ENCODE measurements at regions not wholly inside any gene's neighbourhood (a gene's known extent, or its start where the extent isn't known, plus 50 kb on each side); places are given as distances from the start of the nearest gene placed in this dataset.
"Not testable (repeated sequence)": the region's sequence is repeated elsewhere in the genome, so short reads cannot be mapped to it uniquely, and the experiment has no call there.

DNA sequence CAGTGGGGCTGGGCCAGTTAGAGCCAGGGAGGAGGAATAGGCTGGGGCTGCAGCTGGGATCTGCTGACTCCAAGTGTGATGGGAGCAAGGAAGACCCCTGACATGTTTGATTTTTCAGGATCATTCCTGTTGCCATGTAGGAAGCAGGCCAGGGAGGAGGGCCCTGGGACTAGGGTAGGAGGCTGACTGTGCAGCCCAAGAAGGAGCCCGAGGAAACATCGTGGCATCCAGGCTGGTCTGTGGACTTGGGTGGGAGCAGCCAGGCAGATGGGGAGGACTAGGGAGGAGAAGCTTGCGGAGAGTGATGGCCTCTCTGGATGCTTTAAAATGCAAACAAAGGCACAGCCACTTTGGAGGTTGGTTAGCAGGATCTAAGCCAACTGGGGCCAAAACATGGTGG lies 311.4 kb upstream of the WSB1 start:
- H3K27me3 Mint-ChIP-seq (ENCODE audit: unreplicated experiment); H3K4me3 Mint-ChIP-seq (ENCODE audit: unreplicated experiment); H3K27ac Mint-ChIP-seq (ENCODE audit: unreplicated experiment); H3K36me3 Mint-ChIP-seq (ENCODE audit: low read depth, unreplicated experiment); DNase-seq (ENCODE audit: low spot score); H3K4me1 Mint-ChIP-seq (ENCODE audit: unreplicated experiment): not testable (repeated sequence)
- peaks cover 37% of the 10 kb centered on the region for H3K9me3 Mint-ChIP-seq (ENCODE audit: unreplicated experiment)

DNA sequence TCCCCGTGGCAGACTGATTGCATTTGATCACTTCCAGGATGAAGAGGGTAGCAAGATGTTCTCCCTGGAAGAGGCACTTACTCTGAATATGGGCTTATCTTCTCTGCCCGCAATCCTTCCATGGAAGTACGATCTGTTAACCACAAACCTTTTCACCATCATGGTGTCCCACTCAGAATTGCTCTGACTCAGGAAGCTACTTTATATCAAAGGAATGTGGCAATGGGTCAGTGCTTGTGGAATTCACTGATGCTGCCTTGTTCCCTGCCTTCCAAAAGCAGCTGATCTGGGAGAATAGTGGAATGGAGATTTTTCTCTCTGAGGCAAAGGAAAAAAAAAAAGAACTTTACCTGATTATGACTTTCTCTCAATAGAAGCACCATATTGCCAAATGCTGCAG lies 306.1 kb upstream of the WSB1 start:
- not testable (repeated sequence) for DNase-seq (ENCODE audit: low spot score); H3K27me3 Mint-ChIP-seq (ENCODE audit: unreplicated experiment); H3K27ac Mint-ChIP-seq (ENCODE audit: unreplicated experiment); H3K4me3 Mint-ChIP-seq (ENCODE audit: unreplicated experiment); H3K36me3 Mint-ChIP-seq (ENCODE audit: low read depth, unreplicated experiment); H3K4me1 Mint-ChIP-seq (ENCODE audit: unreplicated experiment)
- peaks cover 45% of the 10 kb centered on the region for H3K9me3 Mint-ChIP-seq (ENCODE audit: unreplicated experiment)

DNA sequence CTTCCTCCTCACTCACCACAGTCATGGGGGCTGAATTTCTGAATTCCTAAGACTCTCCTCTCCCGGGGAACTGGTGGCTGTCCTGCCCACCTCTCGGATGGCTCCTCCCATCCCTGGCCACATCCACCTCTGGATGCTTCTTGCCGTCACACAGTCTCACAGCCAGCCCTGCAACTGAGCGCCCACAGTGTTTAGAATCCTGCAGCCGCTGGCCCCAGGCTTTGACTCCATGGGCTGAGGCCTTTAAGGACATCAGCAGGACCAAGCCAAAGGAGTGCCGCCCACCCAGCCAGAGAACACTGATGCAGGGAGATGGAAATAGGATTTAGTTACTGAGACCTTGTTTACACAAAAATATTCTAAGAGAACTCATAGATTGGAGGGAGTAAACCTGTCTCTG lies 299.3 kb upstream of the WSB1 start:
- DNase-seq (ENCODE audit: low spot score); H3K27ac Mint-ChIP-seq (ENCODE audit: unreplicated experiment); H3K36me3 Mint-ChIP-seq (ENCODE audit: low read depth, unreplicated experiment); H3K4me3 Mint-ChIP-seq (ENCODE audit: unreplicated experiment); H3K4me1 Mint-ChIP-seq (ENCODE audit: unreplicated experiment); H3K27me3 Mint-ChIP-seq (ENCODE audit: unreplicated experiment): not testable (repeated sequence)
- H3K9me3 Mint-ChIP-seq (ENCODE audit: unreplicated experiment) = peaks cover 31% of the 10 kb centered on the region

DNA sequence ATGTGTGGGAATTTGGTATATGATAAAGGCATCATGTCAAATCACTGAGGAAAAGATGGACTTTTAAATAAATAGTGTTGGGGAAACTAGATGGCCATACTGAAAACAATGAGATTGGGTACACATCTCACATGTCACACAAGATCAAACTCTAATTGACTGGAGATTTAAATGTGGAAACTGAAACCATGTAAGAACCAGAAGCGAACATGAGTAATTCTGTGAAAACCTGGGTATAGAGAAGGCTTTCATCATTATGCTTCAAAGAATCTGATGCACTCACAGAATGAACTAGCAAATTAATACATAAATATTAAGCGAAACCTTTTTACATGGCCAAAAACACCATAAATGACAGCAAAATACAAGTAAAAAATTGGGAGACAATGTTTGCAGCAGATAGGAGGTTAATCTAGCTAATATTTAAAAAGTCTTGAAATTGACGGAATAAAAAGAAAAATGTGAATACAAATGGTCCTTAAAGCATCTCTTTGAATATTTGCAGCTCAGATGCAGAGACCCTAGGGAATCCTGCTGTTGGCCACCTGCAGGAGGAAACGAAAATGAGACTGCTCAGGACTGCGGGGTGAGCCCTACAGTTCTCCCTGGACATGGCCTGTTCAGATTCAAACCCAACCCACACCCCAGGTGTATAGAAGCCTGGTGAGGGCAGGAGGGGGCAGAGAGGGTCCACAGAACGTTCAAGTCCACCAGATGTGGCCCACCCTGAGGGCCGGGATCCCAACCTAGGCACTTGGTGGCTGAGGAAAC lies 297.6 kb upstream of the WSB1 start:
- H3K4me3 Mint-ChIP-seq (ENCODE audit: unreplicated experiment); DNase-seq (ENCODE audit: low spot score); H3K36me3 Mint-ChIP-seq (ENCODE audit: low read depth, unreplicated experiment); H3K27ac Mint-ChIP-seq (ENCODE audit: unreplicated experiment); H3K27me3 Mint-ChIP-seq (ENCODE audit: unreplicated experiment); H3K4me1 Mint-ChIP-seq (ENCODE audit: unreplicated experiment): not testable (repeated sequence)
- H3K9me3 Mint-ChIP-seq (ENCODE audit: unreplicated experiment) = peaks cover 34% of the 10 kb centered on the region

DNA sequence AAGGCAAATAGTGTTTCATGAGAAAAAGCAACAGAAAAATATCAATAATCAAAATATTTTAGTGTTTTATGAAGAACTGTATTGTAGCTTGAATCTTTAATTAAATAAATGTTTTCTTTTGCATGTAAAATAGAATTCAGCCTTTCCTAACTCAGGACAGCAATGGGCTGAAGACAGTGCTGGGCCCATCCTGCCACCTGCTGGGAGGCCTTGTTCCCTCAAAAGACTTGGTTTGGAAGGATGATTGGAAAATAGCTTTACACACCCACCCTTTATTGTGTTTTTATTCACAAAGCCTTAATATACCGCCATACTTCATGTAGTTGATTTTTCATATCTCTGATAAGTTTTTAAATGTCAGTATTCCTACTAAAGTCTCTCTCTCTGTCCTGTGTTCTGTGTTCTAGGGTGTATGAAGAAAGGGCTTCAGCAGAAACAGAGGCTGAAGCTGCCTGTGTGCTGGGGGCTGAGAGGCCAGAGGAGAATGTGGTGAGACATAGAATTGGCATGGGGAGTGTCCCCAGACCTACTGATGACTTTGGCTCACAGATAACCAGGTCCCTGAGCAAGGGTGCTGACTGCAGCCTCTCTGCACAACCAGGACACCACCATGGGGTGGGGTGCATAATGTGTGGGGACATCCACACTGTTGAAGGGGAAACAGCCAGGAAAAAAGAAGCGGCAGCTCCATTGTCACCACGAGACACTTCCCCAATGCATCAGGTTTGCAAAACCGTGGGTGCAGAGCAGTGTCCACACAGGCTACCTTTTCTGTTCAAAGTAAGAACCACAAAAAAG lies 286.0 kb upstream of the WSB1 start:
- H3K9me3 Mint-ChIP-seq (ENCODE audit: unreplicated experiment) = peaks cover 27% of the 10 kb centered on the region
- not testable (repeated sequence) for DNase-seq (ENCODE audit: low spot score); H3K36me3 Mint-ChIP-seq (ENCODE audit: low read depth, unreplicated experiment); H3K4me3 Mint-ChIP-seq (ENCODE audit: unreplicated experiment); H3K27me3 Mint-ChIP-seq (ENCODE audit: unreplicated experiment); H3K27ac Mint-ChIP-seq (ENCODE audit: unreplicated experiment); H3K4me1 Mint-ChIP-seq (ENCODE audit: unreplicated experiment)

DNA sequence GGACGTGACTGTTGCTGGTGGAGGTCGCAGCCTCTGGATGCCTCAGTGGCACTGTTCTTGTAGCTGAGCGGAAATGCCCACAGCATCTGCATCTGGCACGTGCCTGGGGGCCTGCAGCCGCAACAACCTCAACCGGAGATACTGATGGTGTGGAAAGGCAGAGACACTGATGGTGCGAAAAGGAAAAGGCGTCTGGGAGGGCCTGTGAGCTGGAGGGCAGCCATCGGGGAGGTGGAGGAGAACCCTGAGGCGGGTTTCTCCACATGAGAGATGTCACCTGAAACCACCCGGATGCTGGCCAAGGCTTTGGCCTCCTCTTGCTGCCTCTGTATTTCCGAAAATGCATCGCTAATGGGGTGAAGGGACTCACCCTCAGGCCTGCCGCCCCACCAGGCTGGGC lies 284.8 kb upstream of the WSB1 start:
- peaks cover 5% of the 10 kb centered on the region for H3K36me3 Mint-ChIP-seq (ENCODE audit: low read depth, unreplicated experiment)
- no peak overlapping the region for H3K27ac Mint-ChIP-seq (ENCODE audit: unreplicated experiment)
- no peaks in the 10 kb centered on the region for H3K4me1 Mint-ChIP-seq (ENCODE audit: unreplicated experiment)
- peaks cover 19% of the 10 kb centered on the region for H3K9me3 Mint-ChIP-seq (ENCODE audit: unreplicated experiment)
- no peak overlapping the region for H3K4me3 Mint-ChIP-seq (ENCODE audit: unreplicated experiment)
- peaks cover 4% of the 10 kb centered on the region for H3K27me3 Mint-ChIP-seq (ENCODE audit: unreplicated experiment)
- TF ChIP-seq, protein P1, sequence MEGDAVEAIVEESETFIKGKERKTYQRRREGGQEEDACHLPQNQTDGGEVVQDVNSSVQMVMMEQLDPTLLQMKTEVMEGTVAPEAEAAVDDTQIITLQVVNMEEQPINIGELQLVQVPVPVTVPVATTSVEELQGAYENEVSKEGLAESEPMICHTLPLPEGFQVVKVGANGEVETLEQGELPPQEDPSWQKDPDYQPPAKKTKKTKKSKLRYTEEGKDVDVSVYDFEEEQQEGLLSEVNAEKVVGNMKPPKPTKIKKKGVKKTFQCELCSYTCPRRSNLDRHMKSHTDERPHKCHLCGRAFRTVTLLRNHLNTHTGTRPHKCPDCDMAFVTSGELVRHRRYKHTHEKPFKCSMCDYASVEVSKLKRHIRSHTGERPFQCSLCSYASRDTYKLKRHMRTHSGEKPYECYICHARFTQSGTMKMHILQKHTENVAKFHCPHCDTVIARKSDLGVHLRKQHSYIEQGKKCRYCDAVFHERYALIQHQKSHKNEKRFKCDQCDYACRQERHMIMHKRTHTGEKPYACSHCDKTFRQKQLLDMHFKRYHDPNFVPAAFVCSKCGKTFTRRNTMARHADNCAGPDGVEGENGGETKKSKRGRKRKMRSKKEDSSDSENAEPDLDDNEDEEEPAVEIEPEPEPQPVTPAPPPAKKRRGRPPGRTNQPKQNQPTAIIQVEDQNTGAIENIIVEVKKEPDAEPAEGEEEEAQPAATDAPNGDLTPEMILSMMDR (IDR thresholded peaks at IDR 0.05; ENCODE audit: unreplicated experiment) = no peak
- DNase-seq (ENCODE audit: low spot score) = no peak

DNA sequence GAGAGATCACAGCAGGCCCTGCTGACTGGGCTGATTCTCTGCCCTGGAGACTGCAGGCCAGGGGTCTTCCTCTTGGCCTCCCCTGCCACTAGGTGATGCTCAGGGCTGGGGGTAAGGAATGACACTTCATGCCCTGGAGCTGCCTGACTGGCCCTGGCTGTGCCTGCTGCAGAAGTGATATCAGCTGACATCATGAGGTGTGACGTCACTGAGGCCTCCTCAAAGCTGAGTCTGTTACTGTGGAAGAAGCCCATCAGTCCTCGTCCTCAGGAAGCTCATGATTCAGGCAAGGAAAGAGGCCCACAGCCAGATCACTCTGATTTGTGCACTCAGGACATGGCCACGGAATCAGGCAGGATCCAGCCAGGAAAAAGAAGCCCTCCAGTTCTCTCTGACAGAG lies 283.8 kb upstream of the WSB1 start:
- not testable (repeated sequence) for H3K27ac Mint-ChIP-seq (ENCODE audit: unreplicated experiment); H3K4me1 Mint-ChIP-seq (ENCODE audit: unreplicated experiment); H3K4me3 Mint-ChIP-seq (ENCODE audit: unreplicated experiment); H3K27me3 Mint-ChIP-seq (ENCODE audit: unreplicated experiment); H3K36me3 Mint-ChIP-seq (ENCODE audit: low read depth, unreplicated experiment); DNase-seq (ENCODE audit: low spot score)
- H3K9me3 Mint-ChIP-seq (ENCODE audit: unreplicated experiment) = peaks cover 19% of the 10 kb centered on the region

DNA sequence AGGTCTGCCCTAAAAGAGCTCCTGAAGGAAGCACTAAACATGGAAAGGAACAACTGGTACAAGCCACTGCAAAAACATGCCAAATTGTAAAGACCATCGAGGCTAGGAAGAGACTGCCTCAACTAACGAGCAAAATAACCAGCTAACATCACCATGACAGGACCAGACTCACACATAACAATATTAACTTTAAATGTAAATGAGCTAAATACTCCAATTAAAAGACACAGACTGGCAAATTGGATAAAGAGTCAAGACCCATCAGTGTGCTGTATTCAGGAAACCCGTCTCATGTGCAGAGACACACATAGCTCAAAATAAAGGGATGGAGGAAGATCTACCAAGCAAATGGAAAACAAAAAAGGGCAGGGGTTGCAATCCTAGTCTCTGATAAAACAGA lies 263.4 kb upstream of the WSB1 start:
- H3K4me3 Mint-ChIP-seq (ENCODE audit: unreplicated experiment); DNase-seq (ENCODE audit: low spot score); H3K36me3 Mint-ChIP-seq (ENCODE audit: low read depth, unreplicated experiment); H3K27ac Mint-ChIP-seq (ENCODE audit: unreplicated experiment); H3K27me3 Mint-ChIP-seq (ENCODE audit: unreplicated experiment); H3K4me1 Mint-ChIP-seq (ENCODE audit: unreplicated experiment): not testable (repeated sequence)
- peaks cover 32% of the 10 kb centered on the region for H3K9me3 Mint-ChIP-seq (ENCODE audit: unreplicated experiment)
